Activated naive CD8-positive, alpha-beta T cell treated with anti-CD3 and anti-CD28 coated beads for 36 hours (primary cell): ENCODE measurements at regions not wholly inside any gene's neighbourhood (a gene's known extent, or its start where the extent isn't known, plus 50 kb on each side); places are given as distances from the start of the nearest gene placed in this dataset.
"Not testable (repeated sequence)": the region's sequence is repeated elsewhere in the genome, so short reads cannot be mapped to it uniquely, and the experiment has no call there.

Source experiments
- DNase-seq: peaks from one replicate; pipeline ENCODE4 v3.0.0; 2021
- H3K27ac Mint-ChIP-seq: one replicate; pipeline ENCODE4 v1.8.0; 2022; ENCODE audit warnings: mild to moderate bottlenecking, moderate library complexity, mixed read lengths
- H3K27me3 Mint-ChIP-seq: one replicate; pipeline ENCODE4 v1.8.0; 2022; ENCODE audit warnings: mild to moderate bottlenecking, mixed read lengths
- H3K36me3 Mint-ChIP-seq: one replicate; pipeline ENCODE4 v1.8.0; 2021; ENCODE audit warnings: mild to moderate bottlenecking, mixed read lengths
- H3K4me1 Mint-ChIP-seq: one replicate; pipeline ENCODE4 v1.8.0; 2021; ENCODE audit warnings: mixed read lengths
- H3K4me3 Mint-ChIP-seq: one replicate; pipeline ENCODE4 v1.8.0; 2022; ENCODE audit warnings: mild to moderate bottlenecking, moderate library complexity, mixed read lengths
- H3K9me3 Mint-ChIP-seq: one replicate; pipeline ENCODE4 v1.8.0; 2022; ENCODE audit warnings: mixed read lengths

GRCh38 chr6:119934816-119935215 is 585.3 kb upstream of the MAN1A1 start:
- Mint-ChIP-seq H3K27ac (no peak overlapping the region), H3K9me3 (peaks cover 1% of the 10 kb centered on the region), H3K4me3 (no peak overlapping the region), H3K4me1 (no peaks in the 10 kb centered on the region), H3K36me3 (no peaks in the 10 kb centered on the region), H3K27me3 (no peaks in the 10 kb centered on the region)
- no peak for DNase-seq

- DNase-seq = no peak
- Mint-ChIP-seq H3K36me3 (peaks cover 1% of the 10 kb centered on the region), H3K27me3 (no peaks in the 10 kb centered on the region), H3K27ac (no peak overlapping the region), H3K4me3 (no peak overlapping the region), H3K9me3 (peaks cover 16% of the 10 kb centered on the region), H3K4me1 (no peaks in the 10 kb centered on the region)
These were observed 579.6 kb upstream of the MAN1A1 start for GRCh38 chr6:119929121-119929520.

GRCh38 chr6:119924888-119925287 is 575.3 kb upstream of the MAN1A1 start:
- H3K36me3 Mint-ChIP-seq, H3K4me3 Mint-ChIP-seq: not testable (repeated sequence)
- H3K9me3 Mint-ChIP-seq = peaks cover 39% of the 10 kb centered on the region

GRCh38 chr6:119922814-119923213 is 573.3 kb upstream of the MAN1A1 start:
- H3K4me3 Mint-ChIP-seq = no peak overlapping the region
- H3K9me3 Mint-ChIP-seq = peaks cover 41% of the 10 kb centered on the region
- no peaks in the 10 kb centered on the region for H3K27me3 Mint-ChIP-seq
- no peak overlapping the region for H3K27ac Mint-ChIP-seq
- no peak for DNase-seq
- H3K4me1 Mint-ChIP-seq = no peaks in the 10 kb centered on the region
- H3K36me3 Mint-ChIP-seq = peaks cover 4% of the 10 kb centered on the region

More at GRCh38 chr6:119924888-119925287, 575.3 kb upstream of the MAN1A1 start:
- not testable (repeated sequence) for H3K27me3 Mint-ChIP-seq, DNase-seq, H3K4me1 Mint-ChIP-seq, H3K27ac Mint-ChIP-seq

- H3K4me3 Mint-ChIP-seq = no peak overlapping the region
- no peak for DNase-seq
- peaks cover 4% of the 10 kb centered on the region for H3K36me3 Mint-ChIP-seq
- H3K27ac Mint-ChIP-seq = no peak overlapping the region
- peaks cover 40% of the 10 kb centered on the region for H3K9me3 Mint-ChIP-seq
- H3K27me3 Mint-ChIP-seq = no peaks in the 10 kb centered on the region
- no peaks in the 10 kb centered on the region for H3K4me1 Mint-ChIP-seq
These were observed 572.0 kb upstream of the MAN1A1 start for GRCh38 chr6:119921491-119922010.

- no peak for DNase-seq
- Mint-ChIP-seq H3K27ac (no peak overlapping the region), H3K27me3 (no peaks in the 10 kb centered on the region)
These were observed 567.6 kb upstream of the MAN1A1 start for GRCh38 chr6:119917186-119917585.

GRCh38 chr6:119915971-119916370 is 566.4 kb upstream of the MAN1A1 start:
- Mint-ChIP-seq H3K4me3 (no peak overlapping the region), H3K9me3 (peaks cover 14% of the 10 kb centered on the region), H3K4me1 (no peaks in the 10 kb centered on the region), H3K27me3 (no peaks in the 10 kb centered on the region), H3K27ac (no peak overlapping the region), H3K36me3 (no peaks in the 10 kb centered on the region)
- DNase-seq = no peak

More at GRCh38 chr6:119917186-119917585, 567.6 kb upstream of the MAN1A1 start:
- Mint-ChIP-seq H3K4me1 (no peaks in the 10 kb centered on the region), H3K9me3 (peaks cover 16% of the 10 kb centered on the region), H3K36me3 (no peaks in the 10 kb centered on the region), H3K4me3 (no peak overlapping the region)

- Mint-ChIP-seq H3K27ac (no peak overlapping the region), H3K36me3 (no peaks in the 10 kb centered on the region), H3K4me3 (no peak overlapping the region), H3K27me3 (no peaks in the 10 kb centered on the region), H3K4me1 (no peaks in the 10 kb centered on the region), H3K9me3 (peaks cover 2% of the 10 kb centered on the region)
- no peak for DNase-seq
These were observed 558.6 kb upstream of the MAN1A1 start for GRCh38 chr6:119908157-119908556.

GRCh38 chr6:119902681-119903080 is 553.1 kb upstream of the MAN1A1 start:
- Mint-ChIP-seq H3K36me3 (no peaks in the 10 kb centered on the region), H3K4me3 (no peak overlapping the region), H3K9me3 (no peaks in the 10 kb centered on the region), H3K27ac (no peak overlapping the region), H3K4me1 (no peaks in the 10 kb centered on the region), H3K27me3 (peaks cover 3% of the 10 kb centered on the region)
- no peak for DNase-seq

GRCh38 chr6:119896806-119897205 is 547.2 kb upstream of the MAN1A1 start:
- DNase-seq = no peak
- Mint-ChIP-seq H3K4me1 (no peaks in the 10 kb centered on the region), H3K27me3 (peaks cover 3% of the 10 kb centered on the region), H3K9me3 (no peaks in the 10 kb centered on the region), H3K27ac (no peak overlapping the region), H3K36me3 (no peaks in the 10 kb centered on the region), H3K4me3 (no peak overlapping the region)

GRCh38 chr6:119895626-119896025 is 546.1 kb upstream of the MAN1A1 start:
- H3K4me3 Mint-ChIP-seq = no peak overlapping the region

GRCh38 chr6:119894811-119895210 is 545.2 kb upstream of the MAN1A1 start:
- Mint-ChIP-seq H3K4me3 (no peak overlapping the region), H3K4me1 (no peaks in the 10 kb centered on the region), H3K36me3 (no peaks in the 10 kb centered on the region), H3K27me3 (no peaks in the 10 kb centered on the region), H3K27ac (no peak overlapping the region), H3K9me3 (no peaks in the 10 kb centered on the region)
- DNase-seq = no peak

More at GRCh38 chr6:119895626-119896025, 546.1 kb upstream of the MAN1A1 start:
- Mint-ChIP-seq H3K9me3 (no peaks in the 10 kb centered on the region), H3K27me3 (no peaks in the 10 kb centered on the region), H3K4me1 (no peaks in the 10 kb centered on the region), H3K27ac (no peak overlapping the region), H3K36me3 (no peaks in the 10 kb centered on the region)
- DNase-seq = no peak

- H3K4me1 Mint-ChIP-seq = no peaks in the 10 kb centered on the region
- no peak for DNase-seq
- H3K4me3 Mint-ChIP-seq = no peak overlapping the region
- H3K27ac Mint-ChIP-seq = no peak overlapping the region
- H3K9me3 Mint-ChIP-seq = no peaks in the 10 kb centered on the region
- no peaks in the 10 kb centered on the region for H3K27me3 Mint-ChIP-seq
- H3K36me3 Mint-ChIP-seq = no peaks in the 10 kb centered on the region
These were observed 542.1 kb upstream of the MAN1A1 start for GRCh38 chr6:119891644-119892043.

- no peak overlapping the region for H3K27ac Mint-ChIP-seq
- no peak for DNase-seq
- H3K4me3 Mint-ChIP-seq = no peak overlapping the region
- no peaks in the 10 kb centered on the region for H3K4me1 Mint-ChIP-seq
- H3K27me3 Mint-ChIP-seq = no peaks in the 10 kb centered on the region
- no peaks in the 10 kb centered on the region for H3K9me3 Mint-ChIP-seq
- no peaks in the 10 kb centered on the region for H3K36me3 Mint-ChIP-seq
These were observed 541.6 kb upstream of the MAN1A1 start for GRCh38 chr6:119891206-119891605.

- DNase-seq = no peak
- no peak overlapping the region for H3K4me3 Mint-ChIP-seq
- H3K4me1 Mint-ChIP-seq = no peaks in the 10 kb centered on the region
- H3K9me3 Mint-ChIP-seq = no peaks in the 10 kb centered on the region
- H3K27ac Mint-ChIP-seq = no peak overlapping the region
- no peaks in the 10 kb centered on the region for H3K27me3 Mint-ChIP-seq
- no peaks in the 10 kb centered on the region for H3K36me3 Mint-ChIP-seq
These were observed 540.9 kb upstream of the MAN1A1 start for GRCh38 chr6:119890470-119890869.

- no peak overlapping the region for H3K4me3 Mint-ChIP-seq
- no peaks in the 10 kb centered on the region for H3K9me3 Mint-ChIP-seq
- no peak for DNase-seq
- no peaks in the 10 kb centered on the region for H3K4me1 Mint-ChIP-seq
- H3K27me3 Mint-ChIP-seq = no peaks in the 10 kb centered on the region
- H3K27ac Mint-ChIP-seq = no peak overlapping the region
- no peaks in the 10 kb centered on the region for H3K36me3 Mint-ChIP-seq
These were observed 538.1 kb upstream of the MAN1A1 start for GRCh38 chr6:119887666-119888065.
